Heart right ventricle (tissue), 16 donors: ENCODE measurements at regions not wholly inside any gene's neighbourhood (a gene's known extent, or its start where the extent isn't known, plus 50 kb on each side); places are given as distances from the start of the nearest gene placed in this dataset.

Experiments used
- ATAC-seq, 8 donors: fragments of 200-7000 bp; cut with Tn5 transposase; one replicate each; pipeline ENCODE4 v1.9.1; 2020; ENCODE audit warnings: mild to moderate bottlenecking in 8 of 8, moderate library complexity in 8 of 8, moderate number of reproducible peaks in 1 of 8
- DNase-seq, 2 donors: peaks; one replicate each; pipeline ENCODE4 v3.0.0-alpha.2; 2020
- H3K27ac ChIP-seq, 10 donors: fragments of 200-600 bp; sonication (generic) in 2 of 10; one replicate each; pipeline versions ENCODE4 v1.5.0 to v1.8.0; 2020 to 2022; ENCODE audit warnings: mild to moderate bottlenecking in 3 of 10
- H3K27me3 ChIP-seq, 7 donors: fragments of 200-600 bp; one replicate each; pipeline ENCODE4 v1.8.0; 2021 to 2022; ENCODE audit warnings: mild to moderate bottlenecking in 2 of 7
- H3K36me3 ChIP-seq, 9 donors: fragments of 200-600 bp; sonication (generic) in 1 of 9; one replicate each; pipeline versions ENCODE4 v1.5.0 to v1.8.0; 2020 to 2022; ENCODE audit warnings: mild to moderate bottlenecking in 2 of 9
- H3K4me1 ChIP-seq, 9 donors: fragments of 200-600 bp; sonication (generic) in 1 of 9; one replicate each; pipeline versions ENCODE4 v1.5.0 to v1.8.0; 2020 to 2022; ENCODE audit warnings: mild to moderate bottlenecking in 4 of 9
- H3K4me3 ChIP-seq, 10 donors: fragments of 200-600 bp; sonication (generic) in 2 of 10; one replicate each; pipeline versions ENCODE4 v1.5.0 to v1.8.0; 2020 to 2022; ENCODE audit warnings: mild to moderate bottlenecking in 7 of 10, moderate library complexity in 2 of 10
- H3K9me3 ChIP-seq, 11 donors: fragments of 200-600 bp in 10 of 11; sonication (generic) in 2 of 11; one replicate each; pipeline versions ENCODE4 v1.5.0 to v1.8.0; 2013 to 2022; ENCODE audit warnings: mild to moderate bottlenecking in 2 of 11, control low read depth in 1 of 11, moderate library complexity in 1 of 11
- CTCF ChIP-seq, 9 donors: fragments of 200-600 bp; sonication (generic) in 2 of 9; IDR thresholded peaks; one replicate each; pipeline versions ENCODE4 v1.5.0 to v1.8.0; 2021 to 2022; ENCODE audit warnings: antibody characterized with exemption in 9 of 9, mild to moderate bottlenecking in 5 of 9, moderate library complexity in 1 of 9
- WGBS, 2 donors: extraction: QIAGEN DNeasy Blood & Tissue Kit; methylation state at CpG; one replicate each; pipeline ENCODE4 v1.1.7; 2013; ENCODE audit warnings: inconsistent platforms in 1 of 2; 5-methylcytosine and 5-hydroxymethylcytosine counted together
- intact Hi-C, 10 donors: fragments of 100-400 bp; cut with DNase I; formaldehyde crosslinking; loops; one replicate each; pipeline versions ENCODE4 v1.11.1 to v1.14.2; 2022
- donor health status: Arrhythmogenic right ventricular cardiomyopathy.
- donor health status: ischemic (EF 13 %, LVEDD 7.1; RV severe dilation, severe dysfunction).
- donor health status: healthy with polysubstance abuse.
- donor health status: DM: no; HTN: yes; CAD: no.
- donor health status: DM: no; HTN: no; CAD: no.
- donor health status: ischemic (EF 25% LVEDD 6.9; RV normal size, moderate dysfunction).
- donor health status: ischemic (EF 25% LVEDD 5.7; RV mildly dilated, moderate dysfunction).
- donor health status: healthy.
- donor health status: DM: yes; HTN: yes; CAD: no.
- donor health status: Ischemic cardiomyopathy.
- donor health status: ischemic (EF 35%, LVEDD 5.7; RV mildly dilated, moderate dysfunction).
- donor health status: nonischemic (EF 11% LVEDD 7.7; RV severe dilation, severe dysfunction).
- donor health status: DM: yes; HTN: yes; CAD: no.
- donor health status: PGD.
- donor health status: ischemic (EF 29% LVEDD 5.4; RV normal size, mild dysfunction).
- donor health status: nonischemic (EF 23%, LVEDD 6.1; RV moderate dilation, normal function).

GRCh38 chr2:107197594-107198294 is 311.8 kb upstream of the ST6GAL2 start:
- DNase-seq (no peak), ATAC-seq (no peak)
- no peaks in the 10 kb centered on the region for H3K36me3 ChIP-seq
- H3K27me3 ChIP-seq, result no peaks in the 10 kb centered on the region
- WGBS, 2 donors, result 76 to 89% methylated on average over 5 of the region's 5 CpGs
- H3K9me3 ChIP-seq, result no peaks in the 10 kb centered on the region
- intact Hi-C loops, result no loop called here
- H3K4me1 ChIP-seq, result no peaks in the 10 kb centered on the region
- H3K27ac ChIP-seq, result no peak overlapping the region
- TF ChIP-seq CTCF (IDR thresholded peaks at IDR 0.05), result no peak
- no peak overlapping the region for H3K4me3 ChIP-seq

DNA sequence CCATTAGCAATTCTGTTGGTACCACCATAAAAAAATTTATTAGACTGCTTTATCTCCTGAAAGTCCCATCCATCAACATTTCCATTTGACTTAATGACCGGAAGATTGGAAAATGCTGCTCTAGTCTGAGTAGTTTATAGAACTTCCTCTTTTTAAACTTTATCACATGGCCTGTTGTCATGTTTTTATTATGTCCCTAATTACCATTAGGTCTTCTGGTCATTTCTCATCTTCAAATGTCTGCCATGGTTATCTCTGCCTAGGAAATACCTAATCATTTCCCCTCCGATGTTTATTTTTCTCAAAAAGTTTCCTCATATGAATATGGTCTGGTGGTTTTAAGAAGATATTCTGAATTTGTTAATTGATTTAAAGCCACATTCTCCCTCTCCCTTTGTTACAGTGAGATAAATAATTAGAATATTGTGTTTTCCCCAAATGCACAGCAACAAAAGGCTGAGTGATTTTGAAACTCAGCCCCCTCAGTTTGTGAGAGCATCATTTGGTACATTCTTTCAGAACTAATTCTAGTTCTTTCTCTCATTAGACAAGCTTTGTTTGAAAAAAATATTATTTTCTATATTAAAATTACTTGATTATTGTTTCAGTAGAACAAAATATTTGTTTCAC is 317.1 kb upstream of the ST6GAL2 start:
- intact Hi-C loops, result no loop called here
- Histone ChIP-seq H3K36me3 (no peaks in the 10 kb centered on the region), H3K9me3 (no peaks in the 10 kb centered on the region), H3K4me1 (no peaks in the 10 kb centered on the region), H3K27ac (no peak overlapping the region), H3K4me3 (no peak overlapping the region), H3K27me3 (no peaks in the 10 kb centered on the region)
- no peak for DNase-seq
- TF ChIP-seq CTCF (IDR thresholded peaks at IDR 0.05), result no peak
- no peak for ATAC-seq
- WGBS, 2 donors, result 30 to 34% methylated on average over 2 of the region's 2 CpGs

DNA sequence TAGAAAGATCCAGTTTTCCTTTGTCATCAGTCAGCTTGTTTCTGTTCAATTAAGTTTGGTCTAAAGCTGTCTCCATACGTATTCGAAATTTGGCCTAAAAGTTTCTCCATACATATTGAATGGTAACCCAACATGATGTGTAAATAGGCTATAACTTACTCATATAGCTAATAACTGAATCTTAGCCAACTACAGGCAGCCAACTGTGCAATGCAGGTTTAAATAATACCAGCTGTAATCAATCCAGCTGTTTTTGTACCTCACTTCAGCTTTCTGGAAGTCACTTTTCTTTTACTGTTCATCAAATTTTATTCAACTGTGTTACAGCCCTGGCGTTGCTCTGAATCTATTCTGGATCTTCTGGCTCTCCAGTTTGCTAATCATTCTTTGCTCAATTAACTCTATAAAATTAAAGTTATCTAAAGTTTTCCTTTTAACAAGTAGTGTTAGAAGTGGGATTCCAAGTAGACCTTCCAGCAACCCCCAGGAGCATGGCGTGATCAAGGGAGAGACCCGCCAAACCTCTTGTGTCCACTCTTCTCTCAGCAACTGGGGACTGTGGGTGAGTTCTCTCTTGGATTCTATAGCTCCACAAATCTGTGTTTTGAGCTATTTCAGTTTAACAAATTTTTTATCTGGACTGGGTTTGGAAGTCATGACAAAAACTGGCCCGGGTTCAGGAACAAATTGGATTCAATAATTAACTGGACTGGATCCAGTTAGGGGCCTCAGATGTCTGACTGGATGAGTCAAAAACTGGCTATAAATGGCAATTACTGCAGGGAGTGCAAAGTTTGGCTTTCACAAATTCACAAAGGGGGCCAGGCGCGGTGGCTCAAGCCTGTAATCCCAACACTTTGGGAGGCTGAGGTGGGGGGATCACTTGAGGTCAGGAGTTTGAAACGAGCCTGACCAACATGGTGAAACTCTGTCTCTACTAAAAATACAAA is 329.7 kb upstream of the ST6GAL2 start:
- ATAC-seq (peak in 2 of 8 donors; percentile 55 to 61), DNase-seq (no peak)
- no peak overlapping the region for H3K27ac ChIP-seq

More for the DNA sequence above, 329.7 kb upstream of the ST6GAL2 start:
- Histone ChIP-seq H3K4me3 (no peak overlapping the region), H3K4me1 (no peaks in the 10 kb centered on the region), H3K36me3 (no peaks in the 10 kb centered on the region), H3K9me3 (no peaks in the 10 kb centered on the region), H3K27me3 (no peaks in the 10 kb centered on the region)
- intact Hi-C loops, result no loop called here
- 64 to 65% methylated on average over 9 of the region's 9 CpGs for WGBS, 2 donors
- no peak for TF ChIP-seq CTCF (IDR thresholded peaks at IDR 0.05)
